GM12891 (cell line): ENCODE measurements at regions not wholly inside any gene's neighbourhood (a gene's known extent, or its start where the extent isn't known, plus 50 kb on each side); places are given as distances from the start of the nearest gene placed in this dataset.

Source experiments
- PAX5 ChIP-seq: IDR thresholded peaks from 2 replicates; pipeline ENCODE4 v1.6.1; 2011; ENCODE audit warnings: low read length, moderate library complexity, mild to moderate bottlenecking; ENCODE audit not compliant: insufficient read depth, severe bottlenecking
- POLR2A ChIP-seq: IDR thresholded peaks from 2 replicates; pipeline ENCODE4 v1.6.1; 2011; ENCODE audit warnings: low read depth, low read length, control low read depth
- POLR2AphosphoS5 ChIP-seq: IDR thresholded peaks from 2 replicates; pipeline ENCODE4 v1.6.1; 2011; ENCODE audit warnings: low read depth, low read length, control low read depth
- SPI1 ChIP-seq: IDR thresholded peaks from 2 replicates; pipeline ENCODE4 v1.6.1; 2011; ENCODE audit warnings: low read depth, low read length, control low read depth
- TAF1 ChIP-seq: IDR thresholded peaks from 2 replicates; pipeline ENCODE4 v1.6.1; 2011; ENCODE audit warnings: low read depth, low read length, control low read depth

DNA sequence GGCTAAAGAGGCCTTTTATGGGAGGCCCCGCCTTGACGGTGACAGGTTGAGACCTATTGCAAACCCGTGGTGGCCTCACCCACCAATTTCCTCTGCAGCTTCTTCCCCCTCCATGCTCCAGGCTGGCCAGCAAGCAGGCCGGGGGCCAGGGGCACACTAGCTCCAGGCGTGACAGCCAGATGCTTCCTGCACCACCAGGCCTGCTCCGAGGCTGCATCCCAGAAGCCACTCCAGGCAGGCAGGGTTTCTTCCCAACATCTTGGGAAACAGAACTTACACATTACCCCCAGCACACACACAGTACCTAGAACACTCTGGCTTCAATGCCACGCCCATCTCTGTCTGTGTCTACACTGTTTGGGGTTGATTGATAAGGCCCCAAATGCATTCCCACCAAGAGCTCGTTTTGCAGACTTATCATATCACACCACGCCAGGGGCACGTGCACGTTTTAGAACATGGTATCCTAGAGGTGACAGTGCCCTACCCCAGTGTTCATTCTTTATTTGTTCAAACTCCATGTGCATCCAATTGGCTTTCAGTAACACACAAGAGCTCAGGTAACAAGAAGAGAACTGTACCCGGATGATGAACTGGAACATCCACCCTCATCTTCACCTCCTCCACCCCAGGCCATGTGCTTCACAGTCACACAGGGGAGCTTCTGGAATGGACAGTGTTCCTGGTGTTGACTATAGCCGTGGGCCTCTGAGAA lies 221.4 kb upstream of the RREB1 start:
- TF ChIP-seq POLR2A, result no peak
- TF ChIP-seq TAF1, result no peak
- TF ChIP-seq SPI1, result no peak
- TF ChIP-seq POLR2AphosphoS5, result no peak
- no peak for TF ChIP-seq PAX5
